HCT116 (cell line): ENCODE measurements at regions not wholly inside any gene's neighbourhood (a gene's known extent, or its start where the extent isn't known, plus 50 kb on each side); places are given as distances from the start of the nearest gene placed in this dataset.

Source experiments
- ATAC-seq: fragments of 200-7000 bp; cut with Tn5 transposase; 2 replicates; pipeline ENCODE4 v1.9.1; 2020; ENCODE audit warnings: mild to moderate bottlenecking, moderate library complexity
- BruUV-seq: library from RNA; stranded (reverse); fragments of 400-500 nt; replicated peaks from 2 replicates; lab custom pipeline; 2021; lab: Mats Ljungman, UMichigan
- CTCF ChIA-PET: fragments of 300-600 bp; sonication (Branson Sonifier 250); formaldehyde crosslinking; loops from one replicate; lab custom pipeline; 2021; ENCODE audit warnings: antibody characterized with exemption; lab: Charles Lee
- POLR2A ChIA-PET: fragments of 300-600, 350-600 bp; sonication (Branson Sonifier 250); formaldehyde crosslinking; loops from one replicate; lab custom pipeline; 2021; ENCODE audit warnings: antibody characterized with exemption; lab: Charles Lee
- RAD21 ChIA-PET, 2 experiments: fragments of 300-600 bp; sonication (Branson Sonifier 250); formaldehyde crosslinking; loops; one replicate each; lab custom pipeline; 2023; ENCODE audit warnings: low total read pairs in 2 of 2; ENCODE audit not compliant: uncharacterized antibody in 2 of 2, unreplicated experiment in 2 of 2, low non-redundant PET in 1 of 2; lab: Charles Lee
- DNase-seq: peaks from one replicate; pipeline ENCODE4 v3.0.0-alpha.2; 2010; ENCODE audit warnings: low read depth, low spot score
- H2AFZ ChIP-seq: fragments of 200-600 bp; shearing (Covaris generic), sonication (generic); 2 replicates; pipeline ENCODE4 v1.6.1; 2017; ENCODE audit warnings: low read depth, mixed run types, mixed read lengths, antibody characterized with exemption, low read length; ENCODE audit not compliant: poor library complexity, severe bottlenecking
- H3K27ac ChIP-seq: 2 replicates; pipeline ENCODE4 v1.5.1; 2012; ENCODE audit warnings: low read depth, low read length
- H3K27me3 ChIP-seq: fragments of 200-600 bp; sonication (generic); 2 replicates; pipeline ENCODE4 v1.6.1; 2016; ENCODE audit warnings: mixed run types, low read length, mixed read lengths; ENCODE audit not compliant: insufficient read depth
- H3K36me3 ChIP-seq, 2 experiments: fragments of 200-500 bp in 1 of 2; fragments of 200-600 bp in 1 of 2; sonication (Bioruptor generic) in 1 of 2; sonication (generic) in 1 of 2; 2 replicates each; pipeline versions ENCODE4 v1.5.1 to v1.6.1; 2014 to 2016; ENCODE audit warnings: low read length in 2 of 2, inconsistent platforms in 1 of 2, mixed read lengths in 1 of 2, mixed run types in 1 of 2; ENCODE audit not compliant: insufficient read depth in 2 of 2, control insufficient read depth in 1 of 2
- H3K4me1 ChIP-seq, 2 experiments: fragments of 200-600 bp in 1 of 2; sonication (generic) in 1 of 2; 2 replicates each; pipeline versions ENCODE4 v1.5.1 to v1.6.1; 2012 to 2017; ENCODE audit warnings: low read length in 2 of 2, inconsistent platforms in 1 of 2, mild to moderate bottlenecking in 1 of 2, mixed read lengths in 1 of 2, mixed run types in 1 of 2, moderate library complexity in 1 of 2; ENCODE audit not compliant: insufficient read depth in 2 of 2, control insufficient read depth in 1 of 2
- H3K4me2 ChIP-seq: fragments of 200-600 bp; sonication (generic); 2 replicates; pipeline ENCODE4 v1.6.1; 2017; ENCODE audit warnings: mixed run types, low read length, mixed read lengths
- H3K4me3 ChIP-seq, 2 experiments: fragments of 200-600 bp in 1 of 2; sonication (generic) in 1 of 2; replicated peaks in 1 of 2; 2 replicates each; pipeline ENCODE4 v1.5.1; 2011 to 2016; ENCODE audit warnings: low read length in 2 of 2, control low read depth in 1 of 2, low read depth in 1 of 2, mild to moderate bottlenecking in 1 of 2, mixed read lengths in 1 of 2, mixed run types in 1 of 2
- H3K79me2 ChIP-seq: fragments of 200-600 bp; sonication (generic); 2 replicates; pipeline ENCODE4 v1.6.1; 2017; ENCODE audit warnings: mild to moderate bottlenecking, mixed run types, low read length, moderate library complexity, mixed read lengths; ENCODE audit not compliant: insufficient read depth
- H3K9ac ChIP-seq: fragments of 200-600 bp; sonication (generic); 2 replicates; pipeline ENCODE4 v1.6.1; 2016; ENCODE audit warnings: low read length, mixed read lengths
- H3K9me2 ChIP-seq: fragments of 200-600 bp; sonication (generic), shearing (Covaris generic); 2 replicates; pipeline ENCODE4 v1.6.1; 2017; ENCODE audit warnings: mixed run types, mild to moderate bottlenecking, moderate library complexity; ENCODE audit not compliant: insufficient read depth
- H3K9me3 ChIP-seq, 2 experiments: fragments of 200-500 bp in 1 of 2; fragments of 200-600 bp in 1 of 2; sonication (Bioruptor generic) in 1 of 2; sonication (generic) in 1 of 2; 2 replicates each; pipeline ENCODE4 v1.6.1; 2014 to 2017; ENCODE audit warnings: low read length in 2 of 2, mixed read lengths in 2 of 2, inconsistent platforms in 1 of 2, low read depth in 1 of 2, mild to moderate bottlenecking in 1 of 2, mixed run types in 1 of 2, moderate library complexity in 1 of 2; ENCODE audit not compliant: control insufficient read depth in 1 of 2, insufficient read depth in 1 of 2
- H4K20me1 ChIP-seq: fragments of 200-600 bp; sonication (generic), shearing (Covaris generic); 2 replicates; pipeline ENCODE4 v1.6.1; 2017; ENCODE audit warnings: mixed run types, mild to moderate bottlenecking, moderate library complexity; ENCODE audit not compliant: insufficient read depth
- ATF3 ChIP-seq: IDR thresholded peaks from 2 replicates; pipeline ENCODE4 v1.6.1; 2012
- CBX3 ChIP-seq: IDR thresholded peaks from 2 replicates; pipeline ENCODE4 v1.6.1; 2012; ENCODE audit warnings: low read depth
- CEBPB ChIP-seq: IDR thresholded peaks from 2 replicates; pipeline ENCODE4 v1.6.1; 2012; ENCODE audit warnings: low read depth
- CTCF ChIP-seq, 3 experiments: fragments of 200-600 bp in 1 of 3; sonication (generic) in 1 of 3; IDR thresholded peaks in 2 of 3; conservative IDR thresholded peaks in 1 of 3; 2 replicates each; pipeline ENCODE4 v1.5.1; 2012 to 2017; ENCODE audit warnings: low read depth in 2 of 3, low read length in 2 of 3, antibody characterized with exemption in 1 of 3, borderline replicate concordance in 1 of 3, control low read depth in 1 of 3, mild to moderate bottlenecking in 1 of 3, mixed read lengths in 1 of 3, mixed run types in 1 of 3, moderate library complexity in 1 of 3; ENCODE audit not compliant: insufficient read depth in 1 of 3
- ELF1 ChIP-seq: IDR thresholded peaks from 2 replicates; pipeline ENCODE4 v1.6.1; 2012; ENCODE audit warnings: low read depth, borderline replicate concordance
- EZH2 ChIP-seq: fragments of 200-600 bp; sonication (generic); IDR thresholded peaks from 2 replicates; pipeline ENCODE4 v1.6.1; 2017; ENCODE audit warnings: antibody characterized with exemption, mixed run types
- JUND ChIP-seq: IDR thresholded peaks from 2 replicates; pipeline ENCODE4 v1.6.1; 2012
- POLR2A ChIP-seq: IDR thresholded peaks from 2 replicates; pipeline ENCODE4 v1.7.0; 2011; ENCODE audit warnings: borderline replicate concordance; ENCODE audit not compliant: insufficient read depth, insufficient read length; ENCODE audit errors: extremely low read depth
- POLR2AphosphoS5 ChIP-seq: IDR thresholded peaks from 2 replicates; pipeline ENCODE4 v1.6.1; 2011; ENCODE audit warnings: mild to moderate bottlenecking, low read depth, low read length, moderate library complexity
- RAD21 ChIP-seq: IDR thresholded peaks from 2 replicates; pipeline ENCODE4 v1.6.1; 2012; ENCODE audit warnings: low read depth, mild to moderate bottlenecking
- REST ChIP-seq: IDR thresholded peaks from 2 replicates; pipeline ENCODE4 v1.6.1; 2012; ENCODE audit warnings: low read depth
- SIN3A ChIP-seq: IDR thresholded peaks from 2 replicates; pipeline ENCODE4 v1.6.1; 2012; ENCODE audit warnings: low read depth
- SP1 ChIP-seq: IDR thresholded peaks from 2 replicates; pipeline ENCODE4 v1.6.1; 2012; ENCODE audit warnings: low read depth
- SRF ChIP-seq: IDR thresholded peaks from 2 replicates; pipeline ENCODE4 v1.6.1; 2012; ENCODE audit warnings: low read depth
- TCF7L2 ChIP-seq: IDR thresholded peaks from 2 replicates; pipeline ENCODE4 v1.7.0; 2011; ENCODE audit warnings: borderline replicate concordance, inconsistent platforms; ENCODE audit not compliant: insufficient read depth, insufficient read length; ENCODE audit errors: extremely low read depth
- YY1 ChIP-seq: IDR thresholded peaks from 2 replicates; pipeline ENCODE4 v1.6.1; 2011; ENCODE audit warnings: low read length, low read depth, moderate library complexity, mild to moderate bottlenecking; ENCODE audit not compliant: insufficient replicate concordance; ENCODE audit errors: extremely low read depth
- ZBTB33 ChIP-seq: IDR thresholded peaks from 2 replicates; pipeline ENCODE4 v1.6.1; 2011; ENCODE audit warnings: mild to moderate bottlenecking, low read length, moderate library complexity; ENCODE audit not compliant: insufficient replicate concordance; ENCODE audit errors: extremely low read depth
- intact Hi-C: fragments of 100-400 bp; cut with micrococcal nuclease; formaldehyde crosslinking; loops from 2 replicates; pipeline ENCODE4 v1.10.0; 2022

GRCh38 chr5:159527546-159528254, 197.4 kb upstream of the IL12B start:
- Histone ChIP-seq H3K79me2 (no peaks in the 10 kb centered on the region), H3K36me3 (no peaks in the 10 kb centered on the region), H3K4me1 (peaks cover 0 to 3% of the 10 kb centered on the region in 2 experiments; a peak in 2 of 4 replicates), H3K27ac (no peak overlapping the region), H3K4me3 (no peak overlapping the region), H3K27me3 (no peaks in the 10 kb centered on the region), H3K9ac (no peak overlapping the region), H3K9me3 (no peaks in the 10 kb centered on the region), H2AFZ (no peak overlapping the region), H4K20me1 (no peaks in the 10 kb centered on the region), H3K4me2 (no peak overlapping the region), H3K9me2 (no peaks in the 10 kb centered on the region)
- ChIA-PET RAD21 (no interaction called here), POLR2A (no interaction called here), CTCF (no interaction called here)
- ATAC-seq (no peak), DNase-seq (no peak)
- no TSS peak for BruUV-seq
- intact Hi-C loops, result no loop called here
- TF ChIP-seq RAD21 (no peak), CTCF (IDR thresholded peaks at IDR 0.05 in 2 of 3, conservative IDR thresholded peaks at IDR 0.05 in 1 of 3; ENCODE audit: borderline replicate concordance in 1 of 3, insufficient read depth in 1 of 3, low read depth in 2 of 3, low read length in 2 of 3) (no peak), EZH2 (no peak), SRF (no peak), YY1 (no peak), ELF1 (no peak), JUND (no peak), CEBPB (no peak), SIN3A (no peak), POLR2AphosphoS5 (no peak), ZBTB33 (no peak), ATF3 (no peak), REST (no peak), CBX3 (no peak), POLR2A (no peak), SP1 (no peak), TCF7L2 (no peak)
